DMS53 (cell line): ENCODE measurements at regions not wholly inside any gene's neighbourhood (a gene's known extent, or its start where the extent isn't known, plus 50 kb on each side); places are given as distances from the start of the nearest gene placed in this dataset.
"Not testable (repeated sequence)": the region's sequence is repeated elsewhere in the genome, so short reads cannot be mapped to it uniquely, and the experiment has no call there.

Experiments used
- DNase-seq: peaks from one replicate; lab custom pipeline; 2025; lab: John Stamatoyannopoulos, UW

DNA sequence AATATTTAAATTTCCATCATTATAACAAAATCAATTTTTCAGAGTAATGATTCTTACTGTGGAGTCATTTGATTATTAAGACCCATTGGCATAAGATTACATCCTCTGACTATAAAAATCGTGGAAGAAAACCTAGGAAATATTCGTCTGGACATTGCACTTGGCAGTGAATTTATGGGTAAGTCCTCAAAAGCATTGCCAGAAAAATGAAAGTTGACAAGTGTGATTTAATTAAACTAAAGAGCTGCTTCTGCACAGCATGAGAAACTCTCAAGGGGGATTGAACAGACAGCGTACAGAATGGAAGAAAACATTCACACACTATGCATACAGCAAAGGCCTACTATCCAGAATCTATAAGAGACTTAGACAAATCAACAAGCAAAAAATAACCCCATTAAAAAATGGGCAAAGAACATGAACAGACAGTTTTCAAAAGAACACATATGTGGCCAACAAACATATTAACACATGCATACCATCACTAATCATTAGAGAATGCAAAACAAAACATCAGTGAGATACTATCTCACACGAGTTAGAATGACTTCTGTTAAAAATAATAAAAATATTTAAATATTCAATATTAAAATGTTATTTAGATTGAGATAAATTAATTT, 111.4 kb downstream of the CCDC74A start:
- DNase-seq, result not testable (repeated sequence)

DNA sequence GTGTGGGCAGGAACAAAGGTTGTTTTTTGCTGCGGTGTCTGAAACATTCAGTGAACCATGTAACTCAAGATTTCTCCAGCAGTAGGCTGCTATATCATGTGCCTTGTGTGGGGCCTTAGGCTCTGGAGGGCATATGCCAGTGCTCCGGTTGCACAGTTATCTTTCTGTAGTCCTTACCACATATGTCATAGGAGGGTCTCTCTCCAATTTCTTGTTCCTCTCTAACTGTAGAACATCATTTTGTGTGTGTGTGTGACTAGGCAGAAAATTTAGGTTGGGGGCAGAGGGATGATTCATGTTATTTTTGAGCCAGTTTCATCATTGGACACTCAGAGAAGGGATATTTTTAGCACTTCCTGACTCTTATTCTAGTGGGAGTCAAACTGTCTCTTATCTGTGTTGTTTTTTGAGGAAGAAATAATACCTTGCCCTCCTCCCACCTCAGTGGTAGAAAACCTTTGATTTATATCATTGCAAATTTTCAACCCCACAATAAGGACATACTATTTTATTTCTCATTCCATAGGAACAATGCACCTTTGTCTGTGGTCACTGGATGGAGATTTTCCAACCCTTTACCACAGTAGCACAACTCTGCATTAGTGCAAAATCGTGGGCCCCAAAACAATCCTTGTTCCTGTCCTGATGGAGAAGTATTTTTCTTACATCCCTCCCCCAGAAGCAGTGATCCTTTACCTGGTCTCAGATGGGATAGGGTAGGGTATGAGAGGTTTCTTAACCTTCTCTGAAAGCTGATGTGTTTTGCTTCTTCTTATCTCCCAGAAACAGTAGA, 113.9 kb downstream of the CCDC74A start:
- no peak for DNase-seq

DNA sequence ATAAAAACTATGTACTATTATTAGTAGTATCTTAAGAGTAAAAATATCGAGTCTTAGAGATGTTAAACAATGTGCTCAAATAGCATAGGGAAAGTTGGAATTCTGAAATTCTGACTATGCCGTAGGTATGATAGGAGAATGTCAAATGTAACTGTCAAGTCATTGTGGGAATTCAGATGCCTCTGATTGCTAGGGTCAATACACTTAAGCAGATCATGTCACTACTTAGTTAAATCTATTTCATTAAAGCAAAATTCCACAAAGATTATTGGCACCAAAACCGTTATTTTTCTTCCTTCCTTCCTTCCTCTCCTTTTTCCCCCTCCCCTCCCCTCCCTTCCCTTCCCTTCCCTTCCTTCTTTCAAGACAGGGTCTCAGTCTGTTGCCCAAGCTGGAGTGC, 115.5 kb downstream of the CCDC74A start:
- not testable (repeated sequence) for DNase-seq

- no peak for DNase-seq
These were observed 117.6 kb downstream of the CCDC74A start for GRCh38 chr2:131645177-131645765.

DNA sequence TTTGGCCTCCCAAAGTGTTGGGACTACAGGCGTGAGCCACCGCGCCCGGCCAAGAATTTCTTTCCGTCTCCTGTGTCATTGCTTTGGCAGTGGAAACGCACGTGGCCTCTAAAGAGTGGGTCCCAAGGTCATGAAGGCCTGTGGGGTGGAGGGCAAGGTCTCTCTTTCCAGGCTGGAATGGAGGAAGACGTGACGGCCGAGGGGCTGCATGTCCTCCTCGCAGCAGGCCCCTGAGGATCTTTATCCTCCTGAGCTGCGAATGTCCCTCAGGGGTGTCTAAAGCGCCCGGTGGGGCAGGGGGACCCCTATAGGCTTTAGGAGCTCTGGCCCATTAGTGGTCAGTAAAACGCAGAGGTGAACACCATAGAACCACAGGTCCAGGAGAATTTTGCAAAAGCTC, 118.5 kb downstream of the CCDC74A start:
- not testable (repeated sequence) for DNase-seq

- no peak for DNase-seq
These were observed 119.1 kb downstream of the CCDC74A start for GRCh38 chr2:131646669-131647297.

DNA sequence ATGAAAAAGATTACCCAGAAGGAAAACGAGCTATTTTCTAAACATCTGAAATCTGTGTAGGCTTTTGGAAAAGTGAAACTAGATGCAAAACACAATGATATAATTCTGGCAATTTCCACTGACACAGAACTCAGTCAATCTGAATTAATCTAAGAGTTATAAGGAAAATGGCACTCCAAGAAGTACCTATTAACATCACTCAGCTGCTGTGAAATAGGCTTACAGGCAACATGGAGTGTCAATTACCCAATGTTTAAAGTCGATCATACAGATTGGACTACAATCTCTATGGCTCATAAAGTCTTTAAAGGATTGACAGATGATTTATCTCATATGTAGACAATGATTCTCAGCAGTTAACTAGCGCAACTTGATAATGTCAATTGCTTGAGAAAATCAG, 120.9 kb downstream of the CCDC74A start:
- not testable (repeated sequence) for DNase-seq

DNA sequence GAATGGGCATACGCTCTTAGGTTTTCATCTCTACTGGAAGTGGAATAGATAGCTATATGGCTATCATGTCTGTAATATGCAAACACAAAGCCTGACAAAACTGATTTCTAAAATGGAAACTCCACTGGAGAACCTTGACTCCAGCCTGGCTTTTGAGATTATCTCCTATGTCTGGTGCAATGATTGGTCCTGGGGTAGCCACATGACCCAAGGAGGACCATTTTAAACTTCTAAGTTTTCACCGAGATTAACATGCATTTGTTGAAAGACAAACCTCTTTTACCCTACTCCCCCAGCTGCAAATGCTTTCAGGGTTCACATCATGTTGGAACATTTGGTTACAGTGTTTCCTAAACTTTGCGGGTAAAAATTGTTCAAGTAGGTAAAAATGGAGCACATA, 124.6 kb downstream of the CCDC74A start:
- not testable (repeated sequence) for DNase-seq

DNA sequence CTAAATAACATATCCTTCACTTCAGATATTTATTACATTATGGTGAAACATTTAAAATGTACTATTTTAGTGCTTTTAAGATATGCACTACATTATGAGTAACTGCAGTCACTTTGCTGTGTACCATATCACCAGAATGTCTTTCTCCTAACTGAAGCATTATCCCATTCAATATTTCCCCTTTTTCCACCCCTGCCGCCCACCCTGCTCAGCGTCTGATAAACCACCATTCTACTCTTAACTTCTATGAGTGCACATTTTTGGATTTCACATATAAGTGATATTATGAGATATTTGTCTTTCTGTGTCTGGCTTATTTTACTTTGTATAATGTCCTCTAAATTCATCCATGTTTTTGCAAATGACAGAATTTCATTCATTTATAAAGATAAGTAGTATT, 126.4 kb downstream of the CCDC74A start:
- not testable (repeated sequence) for DNase-seq

DNA sequence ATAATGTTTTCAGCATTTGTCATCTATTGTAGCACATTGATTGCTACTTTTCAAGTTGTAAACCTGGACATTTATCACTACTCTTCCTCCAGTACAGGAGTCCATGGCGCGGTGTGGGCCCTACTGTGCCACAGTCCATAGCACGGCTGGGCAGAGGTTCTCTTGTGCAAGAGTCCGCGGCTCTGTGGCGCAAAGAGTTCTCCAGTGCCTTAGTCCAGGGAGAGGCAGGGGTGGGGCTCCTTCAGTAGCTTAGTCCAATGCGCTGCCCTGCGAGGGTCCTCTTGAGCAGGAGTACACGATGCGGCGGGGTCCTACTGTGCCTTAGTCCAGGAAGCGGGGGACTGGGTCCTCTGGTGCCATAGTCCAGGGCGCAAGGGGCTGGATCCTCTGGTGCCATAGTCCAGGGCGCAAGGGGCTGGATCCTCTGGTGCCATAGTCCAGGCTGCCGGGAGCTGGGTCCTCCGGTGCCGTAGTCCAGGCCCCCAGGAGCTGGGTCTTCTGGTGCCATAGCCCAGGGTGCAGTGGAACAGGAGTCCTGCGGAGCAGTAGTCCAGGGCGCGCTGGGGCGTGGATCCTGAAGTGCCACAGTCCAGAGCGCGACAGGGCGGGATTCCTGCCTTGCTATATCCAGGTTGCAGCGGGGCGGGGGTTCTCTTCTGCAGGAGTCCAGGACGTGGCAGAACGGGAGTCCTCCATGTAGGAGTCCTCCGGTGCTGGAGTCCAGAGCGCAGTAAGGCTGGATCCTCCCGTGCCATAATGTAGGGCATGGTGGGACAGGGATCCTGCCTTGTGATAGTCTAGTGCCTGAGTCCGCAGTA, 129.3 kb downstream of the CCDC74A start:
- DNase-seq, result no peak

DNA sequence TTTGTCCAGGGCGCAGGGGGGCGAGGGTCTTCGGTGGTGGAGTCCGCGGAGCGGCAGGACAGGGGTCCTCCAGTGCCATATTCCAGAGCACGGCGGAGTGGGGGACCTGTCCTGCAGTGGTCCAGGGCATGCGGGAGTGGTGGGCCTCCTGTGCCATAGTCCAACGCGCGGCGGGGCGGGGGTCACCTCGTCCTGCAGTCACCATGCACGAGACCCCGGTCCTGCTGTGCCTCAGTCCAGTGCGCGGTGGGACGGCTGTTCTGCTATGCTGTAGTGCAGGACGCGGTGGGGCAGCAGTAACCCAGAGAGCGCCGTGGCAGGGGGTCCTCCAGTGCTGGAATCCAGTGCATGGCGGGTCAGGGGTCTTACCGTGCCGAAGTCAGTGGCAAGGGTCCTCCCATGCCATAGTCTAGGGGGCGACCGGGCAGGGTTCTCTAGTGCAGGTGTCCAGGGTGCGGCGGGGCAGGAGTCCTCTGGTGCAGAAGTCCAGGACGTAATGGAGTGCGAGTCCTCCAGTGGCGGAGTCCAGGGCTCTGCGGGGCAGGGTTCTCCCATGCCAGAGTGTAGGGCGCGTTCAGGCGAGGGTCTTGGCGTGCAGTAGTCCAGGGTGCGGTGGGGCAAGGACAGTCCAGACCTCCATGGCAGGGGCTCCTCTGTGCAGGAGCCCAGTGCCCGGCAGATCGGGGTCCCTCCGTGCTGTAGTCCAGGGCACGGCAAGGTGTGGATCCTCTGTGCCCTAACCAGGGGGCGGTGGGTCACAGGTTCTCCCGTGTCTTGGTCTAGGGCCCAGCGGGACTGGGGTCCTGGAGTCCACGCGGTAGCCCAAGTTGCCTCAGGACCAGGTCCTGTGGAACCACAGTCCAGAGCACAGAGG, 130.4 kb downstream of the CCDC74A start:
- DNase-seq, result no peak

DNA sequence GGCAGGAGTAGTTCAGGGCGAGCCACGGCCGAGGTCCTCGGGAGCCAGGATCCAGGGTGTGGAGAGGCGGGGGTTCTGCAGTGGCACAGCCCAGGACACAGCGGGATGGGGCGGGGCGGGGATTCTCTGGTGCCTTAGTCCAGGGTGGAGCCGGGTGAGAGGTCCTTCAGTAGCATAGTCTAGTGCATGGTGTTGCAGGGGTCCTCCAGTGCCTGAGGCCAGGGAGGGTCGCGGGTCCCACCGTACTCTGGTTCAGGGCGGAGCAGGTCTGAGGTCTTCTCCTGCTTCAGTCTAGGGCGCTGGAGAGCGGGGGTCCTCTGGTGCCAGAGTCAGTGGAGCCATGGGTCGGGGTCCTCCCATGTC, 131.1 kb downstream of the CCDC74A start:
- DNase-seq, result no peak

- DNase-seq, result no peak
These were observed 131.5 kb downstream of the CCDC74A start for GRCh38 chr2:131659168-131659572.

DNA sequence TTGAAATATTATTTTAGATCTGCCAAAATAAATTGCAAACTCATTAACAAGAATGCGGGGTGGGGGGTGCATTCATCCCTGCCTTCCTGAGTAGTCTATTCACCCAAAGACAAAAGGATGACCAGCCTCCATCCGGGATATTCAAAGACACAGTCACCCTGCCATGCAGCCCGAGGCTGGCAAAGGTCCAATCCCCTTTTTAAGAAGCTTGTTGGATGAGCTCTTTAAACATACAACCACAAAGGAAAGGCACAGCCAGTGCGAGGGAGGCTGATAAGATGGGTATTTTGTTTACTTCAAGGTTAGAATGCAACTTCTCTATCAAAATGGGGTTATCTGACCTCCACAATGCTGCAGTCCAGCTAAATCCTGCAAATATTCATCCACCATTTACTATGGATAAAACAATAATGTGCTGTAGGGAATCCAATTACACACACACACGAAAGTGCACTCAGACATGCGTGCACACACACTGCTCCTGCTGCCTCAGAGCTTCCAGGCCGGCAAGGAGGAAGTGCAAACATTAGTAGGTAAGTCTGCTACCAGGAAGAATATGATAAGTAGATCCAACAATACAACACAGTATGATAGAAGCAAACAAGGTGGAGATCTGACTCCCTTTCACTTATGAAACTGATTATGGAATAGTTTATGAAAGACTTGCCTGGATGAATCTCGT, 133.6 kb downstream of the CCDC74A start:
- peak; percentile 61 for DNase-seq

DNA sequence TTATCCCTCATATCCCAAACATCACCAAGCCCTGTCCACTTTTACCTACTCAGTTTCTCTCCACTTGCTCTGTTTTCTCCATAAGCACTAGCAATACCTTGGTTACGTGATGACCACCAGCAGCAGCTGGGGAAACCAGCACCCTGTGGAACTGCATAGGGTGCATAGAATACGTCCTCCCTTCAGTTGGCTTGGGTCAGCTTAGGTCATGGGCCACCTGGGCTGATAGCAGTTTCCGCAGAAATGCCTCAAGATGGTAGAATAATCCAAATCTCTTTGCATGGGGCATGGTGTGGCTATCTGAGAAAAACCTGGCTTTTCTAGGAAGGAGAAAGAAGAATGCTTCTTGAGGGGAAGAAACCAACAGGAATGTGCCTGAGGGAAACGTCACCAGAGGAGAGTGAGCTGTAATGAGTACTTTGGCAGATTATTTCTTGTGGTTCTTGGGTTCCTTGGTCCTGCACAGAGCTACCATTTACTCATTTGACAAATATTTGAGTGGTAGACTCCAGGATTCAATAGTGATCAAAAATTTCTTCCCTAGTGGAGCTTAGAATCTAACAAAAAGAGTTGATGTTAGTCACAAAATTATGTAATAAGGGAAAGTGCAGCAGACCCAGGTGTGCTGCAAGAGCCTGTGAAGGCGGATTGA, 134.3 kb downstream of the CCDC74A start:
- DNase-seq, result not testable (repeated sequence)

- DNase-seq, result not testable (repeated sequence)
These were observed 135.8 kb downstream of the CCDC74A start for GRCh38 chr2:131663501-131663900.

DNA sequence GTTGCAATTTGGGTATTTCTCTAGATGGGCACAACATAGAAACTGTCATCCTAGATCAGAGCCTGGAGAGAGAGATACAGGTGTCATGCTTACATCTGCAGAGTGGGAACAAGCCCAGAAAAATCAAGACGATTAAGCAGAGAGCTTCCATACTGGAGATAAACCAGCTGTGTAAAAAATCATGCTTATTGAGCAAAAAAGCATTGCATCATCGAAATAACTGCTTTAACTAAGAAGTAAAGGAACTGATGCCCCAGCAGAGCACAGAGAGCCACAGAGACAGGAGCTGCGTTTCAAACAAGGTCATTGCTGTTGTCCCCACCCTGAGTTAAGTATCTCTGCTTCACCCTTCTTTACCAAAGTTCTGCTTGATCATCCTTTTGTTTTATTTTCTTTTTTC, 138.0 kb downstream of the CCDC74A start:
- not testable (repeated sequence) for DNase-seq

DNA sequence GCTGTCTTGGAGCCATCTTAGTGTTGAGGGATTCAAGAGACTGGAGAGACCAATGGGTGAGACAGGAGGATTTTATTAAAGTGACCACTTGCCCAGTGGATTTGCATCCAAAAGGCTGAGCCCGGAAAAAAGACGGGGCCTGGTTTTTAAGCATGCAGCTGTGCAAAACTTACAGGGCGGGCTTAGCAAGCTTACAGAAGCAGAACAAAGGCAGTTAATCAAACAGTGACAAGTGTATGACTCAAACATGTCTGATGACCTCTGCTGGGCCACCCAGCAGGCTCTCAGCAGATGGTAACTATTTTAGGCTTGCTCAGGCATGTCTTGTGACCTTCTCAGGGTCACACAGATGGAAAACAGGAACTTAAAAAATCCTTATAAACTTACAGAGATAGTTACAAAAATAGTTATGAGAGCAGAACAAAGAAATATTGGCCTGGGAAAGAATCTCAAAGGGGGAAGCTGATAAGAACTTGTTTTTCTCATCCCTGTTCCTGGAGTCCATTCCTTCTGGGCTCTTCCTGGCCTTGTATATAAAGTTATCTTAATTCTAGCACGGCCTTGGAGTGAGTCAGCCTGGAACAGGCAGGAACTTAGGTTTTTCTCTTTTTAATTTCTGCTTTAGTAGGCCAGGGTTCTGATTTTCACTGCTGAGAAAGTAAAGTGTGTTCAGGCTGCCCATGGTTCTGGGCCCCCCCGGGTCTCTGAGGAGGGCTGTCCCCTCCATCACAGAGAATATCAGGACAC, 141.3 kb downstream of the CCDC74A start:
- peak; percentile 77 for DNase-seq

GRCh38 chr2:131671841-131672470, 144.3 kb downstream of the CCDC74A start:
- not testable (repeated sequence) for DNase-seq
